Mesenteric fat pad (tissue), 1 donor: ENCODE measurements at regions not wholly inside any gene's neighbourhood (a gene's known extent, or its start where the extent isn't known, plus 50 kb on each side); places are given as distances from the start of the nearest gene placed in this dataset.
"Not testable (repeated sequence)": the region's sequence is repeated elsewhere in the genome, so short reads cannot be mapped to it uniquely, and the experiment has no call there.

Experiments
- DNase-seq: peaks from one replicate; pipeline ENCODE4 v3.0.0-alpha.2; 2020; ENCODE audit warnings: low spot score
- donor health status: DM: yes; HTN: yes; CAD: no.

GRCh38 chr15:29648415-29648814 is 173.9 kb downstream of the TJP1 start:
- not testable (repeated sequence) for DNase-seq

GRCh38 chr15:29645841-29646240 is 176.4 kb downstream of the TJP1 start:
- no peak for DNase-seq

- not testable (repeated sequence) for DNase-seq
Measured at GRCh38 chr15:29644361-29644760, 177.9 kb downstream of the TJP1 start.

GRCh38 chr15:29638781-29639180 is 183.5 kb downstream of the TJP1 start:
- no peak for DNase-seq

- no peak for DNase-seq
Measured at GRCh38 chr15:29638011-29638410, 184.3 kb downstream of the TJP1 start.

- no peak for DNase-seq
Measured at GRCh38 chr15:29637555-29637954, 184.7 kb downstream of the TJP1 start.

- no peak for DNase-seq
Measured at GRCh38 chr15:29636921-29637320, 185.3 kb downstream of the TJP1 start.

- DNase-seq, result no peak
Measured at GRCh38 chr15:29636140-29636539, 186.1 kb downstream of the TJP1 start.

- DNase-seq, result no peak
Measured at GRCh38 chr15:29635513-29636098, 186.7 kb downstream of the TJP1 start.

- DNase-seq, result no peak
Measured at GRCh38 chr15:29633971-29634370, 188.3 kb downstream of the TJP1 start.

- no peak for DNase-seq
Measured at GRCh38 chr15:29632671-29633406, 189.4 kb downstream of the TJP1 start.

GRCh38 chr15:29631076-29632070 is 190.9 kb downstream of the TJP1 start:
- DNase-seq, result no peak

GRCh38 chr15:29624271-29624670 is 198.0 kb downstream of the TJP1 start:
- no peak for DNase-seq

GRCh38 chr15:29623116-29623639 is 199.1 kb downstream of the TJP1 start:
- no peak for DNase-seq

GRCh38 chr15:29622637-29623036 is 199.6 kb downstream of the TJP1 start:
- no peak for DNase-seq

- DNase-seq, result no peak
Measured at GRCh38 chr15:29621616-29622015, 200.7 kb downstream of the TJP1 start.

- DNase-seq, result no peak
Measured at GRCh38 chr15:29618586-29618985, 203.7 kb downstream of the TJP1 start.

- DNase-seq, result no peak
Measured at GRCh38 chr15:29616512-29616911, 205.8 kb downstream of the TJP1 start.

GRCh38 chr15:29615791-29616190 is 206.5 kb downstream of the TJP1 start:
- DNase-seq, result no peak

GRCh38 chr15:29613951-29614382 is 208.3 kb downstream of the TJP1 start:
- no peak for DNase-seq

- no peak for DNase-seq
Measured at GRCh38 chr15:29612701-29613100, 209.6 kb downstream of the TJP1 start.

- peak; percentile 14 for DNase-seq
Measured at GRCh38 chr15:29612096-29612495, 210.2 kb downstream of the TJP1 start.
